Type B pancreatic cell (in vitro differentiated cells): ENCODE measurements at regions not wholly inside any gene's neighbourhood (a gene's known extent, or its start where the extent isn't known, plus 50 kb on each side); places are given as distances from the start of the nearest gene placed in this dataset.
A peak's percentile ranks its signal among the peaks of the same experiment; 100 is the strongest.
"Not testable (repeated sequence)": the region's sequence is repeated elsewhere in the genome, so short reads cannot be mapped to it uniquely, and the experiment has no call there.

Experiments
- DNase-seq: peaks from one replicate; pipeline ENCODE4 v3.0.0; 2021; ENCODE audit warnings: mixed read lengths; ENCODE audit not compliant: unreplicated experiment; ENCODE audit errors: extremely low spot score
- H3K27ac Mint-ChIP-seq: 2 replicates; pipeline ENCODE4 v1.8.0; 2021; ENCODE audit warnings: mild to moderate bottlenecking, mixed read lengths
- H3K27me3 Mint-ChIP-seq: 2 replicates; pipeline ENCODE4 v1.8.0; 2021; ENCODE audit warnings: mixed read lengths
- H3K36me3 Mint-ChIP-seq: 2 replicates; pipeline ENCODE4 v1.8.0; 2021; ENCODE audit warnings: mixed read lengths
- H3K4me1 Mint-ChIP-seq: one replicate; pipeline ENCODE4 v1.8.0; 2021; ENCODE audit warnings: mixed read lengths; ENCODE audit not compliant: unreplicated experiment
- H3K4me3 Mint-ChIP-seq: 2 replicates; pipeline ENCODE4 v1.8.0; 2021; ENCODE audit warnings: mild to moderate bottlenecking, mixed read lengths
- H3K9me3 Mint-ChIP-seq: 2 replicates; pipeline ENCODE4 v1.8.0; 2021; ENCODE audit warnings: mixed read lengths
- TF ChIP-seq, protein P1 (sequence below): fragments of 200-600 bp; sonication (generic); conservative IDR thresholded peaks from 2 replicates; pipeline ENCODE4 v1.5.0; 2021; ENCODE audit warnings: antibody characterized with exemption, mild to moderate bottlenecking

DNA sequence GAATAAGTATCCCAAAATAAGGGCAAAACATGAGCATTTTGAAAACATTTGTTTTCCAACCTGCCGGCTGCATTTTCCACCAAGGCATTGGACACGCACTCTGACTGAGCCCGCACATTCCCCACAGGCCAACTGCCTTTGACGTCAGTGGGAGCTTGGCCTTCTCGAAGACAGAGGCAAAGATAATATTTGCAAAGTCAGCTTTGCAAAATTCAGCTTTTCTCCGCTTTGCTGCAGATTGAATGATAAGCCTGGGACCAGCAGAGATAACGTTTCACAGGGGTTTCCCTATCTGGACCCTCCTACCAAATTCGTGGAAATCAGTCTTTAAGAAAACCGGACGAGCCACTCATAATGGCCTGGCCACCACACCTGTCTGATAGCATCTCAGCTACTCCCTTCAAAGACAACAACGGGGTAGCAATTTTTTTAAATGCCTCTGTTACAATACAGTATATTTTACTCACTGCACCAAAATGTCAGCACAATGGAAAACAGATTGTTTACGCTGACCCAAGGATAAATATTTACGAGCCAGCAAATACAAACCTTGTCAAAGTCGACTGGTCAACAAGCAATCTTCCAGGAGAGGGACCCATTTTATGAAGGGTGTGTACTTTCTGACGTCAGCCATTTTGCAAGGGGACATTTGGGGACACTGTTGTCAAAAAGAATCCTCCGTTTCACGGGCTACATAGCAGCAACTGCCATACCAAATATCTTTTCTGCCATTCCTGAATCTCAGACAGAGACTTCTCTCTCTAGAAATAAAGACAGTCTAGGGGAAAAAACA is 100.5 kb downstream of the TFAP2A start:
- peak overlapping the region; percentile 73 for H3K4me3 Mint-ChIP-seq
- peaks cover 11% of the 10 kb centered on the region for H3K27me3 Mint-ChIP-seq
- peak overlapping the region; percentile 96 for H3K27ac Mint-ChIP-seq
- H3K9me3 Mint-ChIP-seq = peaks cover 6% of the 10 kb centered on the region
- H3K4me1 Mint-ChIP-seq = peaks cover 69% of the 10 kb centered on the region
- DNase-seq = no peak
- TF ChIP-seq, protein P1, sequence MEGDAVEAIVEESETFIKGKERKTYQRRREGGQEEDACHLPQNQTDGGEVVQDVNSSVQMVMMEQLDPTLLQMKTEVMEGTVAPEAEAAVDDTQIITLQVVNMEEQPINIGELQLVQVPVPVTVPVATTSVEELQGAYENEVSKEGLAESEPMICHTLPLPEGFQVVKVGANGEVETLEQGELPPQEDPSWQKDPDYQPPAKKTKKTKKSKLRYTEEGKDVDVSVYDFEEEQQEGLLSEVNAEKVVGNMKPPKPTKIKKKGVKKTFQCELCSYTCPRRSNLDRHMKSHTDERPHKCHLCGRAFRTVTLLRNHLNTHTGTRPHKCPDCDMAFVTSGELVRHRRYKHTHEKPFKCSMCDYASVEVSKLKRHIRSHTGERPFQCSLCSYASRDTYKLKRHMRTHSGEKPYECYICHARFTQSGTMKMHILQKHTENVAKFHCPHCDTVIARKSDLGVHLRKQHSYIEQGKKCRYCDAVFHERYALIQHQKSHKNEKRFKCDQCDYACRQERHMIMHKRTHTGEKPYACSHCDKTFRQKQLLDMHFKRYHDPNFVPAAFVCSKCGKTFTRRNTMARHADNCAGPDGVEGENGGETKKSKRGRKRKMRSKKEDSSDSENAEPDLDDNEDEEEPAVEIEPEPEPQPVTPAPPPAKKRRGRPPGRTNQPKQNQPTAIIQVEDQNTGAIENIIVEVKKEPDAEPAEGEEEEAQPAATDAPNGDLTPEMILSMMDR = no peak
- H3K36me3 Mint-ChIP-seq = no peaks in the 10 kb centered on the region

GRCh38 chr6:10313799-10314162 is 101.1 kb downstream of the TFAP2A start:
- H3K36me3 Mint-ChIP-seq = no peaks in the 10 kb centered on the region
- peaks cover 3% of the 10 kb centered on the region for H3K9me3 Mint-ChIP-seq
- TF ChIP-seq, protein P1 = no peak
- peaks cover 69% of the 10 kb centered on the region for H3K4me1 Mint-ChIP-seq
- DNase-seq = no peak
- H3K27ac Mint-ChIP-seq = peak overlapping the region; percentile 96
- peak overlapping the region; percentile 73 for H3K4me3 Mint-ChIP-seq
- peaks cover 8% of the 10 kb centered on the region for H3K27me3 Mint-ChIP-seq

- no peak for DNase-seq
- Mint-ChIP-seq H3K4me3 (no peak overlapping the region), H3K4me1 (peaks cover 57% of the 10 kb centered on the region), H3K36me3 (no peaks in the 10 kb centered on the region), H3K9me3 (no peaks in the 10 kb centered on the region), H3K27ac (no peak overlapping the region), H3K27me3 (peaks cover 3% of the 10 kb centered on the region)
- TF ChIP-seq, protein P1 = no peak
Observed at GRCh38 chr6:10312445-10312844, 102.4 kb downstream of the TFAP2A start.

DNA sequence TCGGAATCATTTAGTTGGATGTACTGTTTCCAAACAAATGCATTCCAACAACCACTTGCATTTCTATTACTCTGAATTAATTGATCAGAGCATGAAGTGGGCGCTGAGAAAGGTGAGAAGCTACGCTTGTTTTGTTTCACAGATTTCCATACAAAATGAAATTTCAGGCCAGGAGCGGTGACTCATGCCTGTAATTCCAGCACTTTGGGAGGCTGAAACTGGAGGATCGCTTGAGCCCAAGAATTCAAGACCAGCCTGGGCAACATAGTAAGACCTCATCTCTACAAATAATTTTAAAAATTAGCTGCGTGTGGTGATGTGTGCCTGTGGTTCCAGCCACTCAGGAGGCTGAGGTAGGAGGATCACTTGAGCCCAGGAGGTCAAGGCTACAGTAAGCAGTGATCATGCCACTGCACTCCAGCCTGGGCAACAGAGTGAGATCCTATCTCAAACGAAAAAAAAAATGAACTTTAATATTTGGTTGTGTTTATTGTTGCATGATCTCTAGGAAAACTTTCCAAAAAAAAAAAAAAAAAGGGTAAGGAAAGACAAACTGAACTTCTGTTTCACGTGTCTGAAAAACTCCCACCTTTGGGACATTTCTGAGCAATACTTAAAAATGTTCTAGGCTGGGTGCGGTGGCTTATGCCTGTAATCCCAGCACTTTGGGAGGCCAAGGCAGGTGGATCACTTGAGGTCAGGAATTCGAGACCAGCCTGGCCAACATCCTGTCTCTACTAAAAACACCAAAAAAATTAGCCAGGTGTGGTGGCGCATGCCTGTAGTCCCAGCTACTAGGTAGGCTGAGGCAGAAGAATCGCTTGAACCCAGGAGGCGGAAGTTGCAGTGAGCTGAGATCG is 103.1 kb downstream of the TFAP2A start:
- H3K9me3 Mint-ChIP-seq = not testable (repeated sequence)

GRCh38 chr6:10310826-10311225 is 104.0 kb downstream of the TFAP2A start:
- H3K36me3 Mint-ChIP-seq = no peaks in the 10 kb centered on the region

More for the DNA sequence above, 103.1 kb downstream of the TFAP2A start:
- H3K4me3 Mint-ChIP-seq, H3K27ac Mint-ChIP-seq, H3K36me3 Mint-ChIP-seq, H3K27me3 Mint-ChIP-seq, DNase-seq: not testable (repeated sequence)
- H3K4me1 Mint-ChIP-seq = peaks cover 53% of the 10 kb centered on the region

More at GRCh38 chr6:10310826-10311225, 104.0 kb downstream of the TFAP2A start:
- no peak overlapping the region for H3K27ac Mint-ChIP-seq
- no peaks in the 10 kb centered on the region for H3K9me3 Mint-ChIP-seq
- H3K4me1 Mint-ChIP-seq = peaks cover 48% of the 10 kb centered on the region
- DNase-seq = no peak
- TF ChIP-seq, protein P1 = no peak
- H3K27me3 Mint-ChIP-seq = no peaks in the 10 kb centered on the region
- H3K4me3 Mint-ChIP-seq = peak overlapping the region; percentile 30
